ENCODE measurements at regions not wholly inside any gene's neighbourhood (a gene's known extent, or its start where the extent isn't known, plus 50 kb on each side); places are given as distances from the start of the nearest gene placed in this dataset.
"Not testable (repeated sequence)": the region's sequence is repeated elsewhere in the genome, so short reads cannot be mapped to it uniquely, and the experiment has no call there.

- no peak for DNase-seq (ENCODE audit: low read depth in 4 of 4, low spot score in 3 of 4)
Measured at GRCh38 chr13:38012096-38012495, 142.5 kb upstream of the TRPC4 start.

DNA sequence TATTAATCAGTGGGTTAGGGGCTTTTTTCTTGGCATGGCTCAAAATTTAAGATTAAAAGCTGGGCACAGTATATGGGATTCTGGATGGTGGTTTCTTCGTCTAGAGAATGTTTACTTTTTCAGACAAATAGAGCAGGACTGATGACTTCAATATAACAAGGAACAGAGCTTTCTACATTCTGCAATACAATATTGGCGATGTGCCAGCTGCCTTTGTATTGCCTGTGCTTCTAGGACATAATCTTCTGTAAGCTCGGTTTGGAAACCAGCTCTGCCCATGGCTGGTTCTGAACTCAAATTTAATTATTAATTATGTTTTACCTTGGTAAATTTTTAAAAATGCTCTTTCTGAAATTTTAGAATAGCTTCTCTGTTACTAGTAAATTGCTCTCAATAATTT lies 139.1 kb upstream of the TRPC4 start:
- DNase-seq (ENCODE audit: low read depth in 4 of 4, low spot score in 3 of 4): no peak

DNA sequence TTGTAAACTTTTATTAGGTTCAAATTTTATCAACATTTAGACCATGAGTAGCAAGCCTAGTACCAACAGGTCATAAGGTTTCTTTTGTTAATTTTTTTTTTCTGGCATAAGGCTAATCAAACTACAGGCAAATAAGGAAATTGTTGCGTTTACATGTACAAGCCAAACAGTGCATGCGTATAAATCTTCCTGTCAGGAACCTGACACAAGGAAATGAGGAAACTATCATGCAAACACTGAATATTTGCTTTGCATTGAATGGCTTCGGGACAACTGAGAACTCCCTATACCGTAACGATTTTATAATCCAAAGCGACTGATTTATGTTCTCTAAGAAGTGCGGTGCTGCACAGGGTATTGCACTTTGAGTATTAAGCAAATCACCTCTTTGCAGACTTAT lies 133.0 kb upstream of the TRPC4 start:
- DNase-seq (ENCODE audit: low read depth in 4 of 4, low spot score in 3 of 4): peak in 2 of 4 donors; percentile 16 to 25

GRCh38 chr13:37997641-37998040 lies 128.1 kb upstream of the TRPC4 start:
- no peak for DNase-seq (ENCODE audit: low read depth in 4 of 4, low spot score in 3 of 4)

DNA sequence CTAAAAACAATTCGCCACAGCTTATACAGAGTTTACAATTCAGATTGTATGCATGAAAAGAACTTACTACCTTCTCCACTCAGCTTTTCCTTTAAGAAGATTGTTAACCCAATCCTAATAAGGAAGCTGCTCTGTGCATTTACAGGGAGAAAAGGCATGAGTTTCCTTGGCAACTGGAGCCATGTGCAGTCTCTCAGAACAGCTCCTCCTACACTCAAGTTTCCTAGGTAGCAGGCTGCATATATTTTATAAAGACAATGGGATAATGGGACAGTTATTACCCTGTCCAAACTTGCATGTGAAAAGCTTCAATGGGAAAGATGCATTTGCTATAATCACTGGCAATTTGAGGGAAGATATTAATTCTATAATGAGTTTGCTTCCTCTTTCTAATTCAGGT lies 125.5 kb upstream of the TRPC4 start:
- peak in 2 of 4 donors; percentile 38 to 41 for DNase-seq (ENCODE audit: low read depth in 4 of 4, low spot score in 3 of 4)

GRCh38 chr13:37986811-37987210 lies 117.2 kb upstream of the TRPC4 start:
- no peak for DNase-seq (ENCODE audit: low read depth in 4 of 4, low spot score in 3 of 4)

DNA sequence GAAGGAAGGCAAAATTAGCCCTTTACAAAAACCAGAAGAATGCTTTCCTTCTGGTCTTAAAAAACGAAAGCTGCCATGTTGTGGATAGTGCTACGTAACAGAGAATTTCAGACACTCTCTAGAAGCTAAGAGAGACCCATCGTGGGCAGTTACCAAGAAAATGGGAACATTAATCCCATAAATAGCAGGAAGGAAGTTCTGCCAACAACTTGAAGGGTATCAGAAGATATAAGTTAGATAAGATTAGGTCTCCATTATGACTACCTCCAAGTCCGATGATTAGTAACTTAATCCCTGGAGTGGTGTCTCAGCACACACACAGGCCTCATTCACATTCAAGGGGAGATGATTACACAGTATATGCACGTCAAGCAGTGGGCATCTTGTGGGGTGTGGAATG lies 115.7 kb upstream of the TRPC4 start:
- DNase-seq (ENCODE audit: low read depth in 4 of 4, low spot score in 3 of 4): no peak

DNA sequence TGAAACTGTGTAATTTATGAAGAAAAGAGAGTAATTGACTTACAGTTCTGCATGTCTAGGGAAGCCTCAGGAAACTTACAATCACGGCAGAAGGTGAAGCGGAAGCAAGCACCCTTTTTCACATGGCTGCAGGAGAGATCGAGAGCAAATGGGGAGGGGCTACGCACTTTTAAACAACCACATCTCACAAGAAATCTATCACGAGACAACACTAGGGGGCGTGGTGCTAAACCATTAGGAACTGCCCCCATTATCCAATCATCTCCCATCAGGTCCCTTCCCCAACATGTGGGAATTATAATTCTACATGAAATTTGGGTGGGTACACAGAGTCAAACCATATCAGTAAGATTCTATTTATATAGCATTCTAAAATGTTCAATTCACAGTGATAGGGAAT lies 114.8 kb upstream of the TRPC4 start:
- DNase-seq (ENCODE audit: low read depth in 4 of 4, low spot score in 3 of 4): no peak

DNA sequence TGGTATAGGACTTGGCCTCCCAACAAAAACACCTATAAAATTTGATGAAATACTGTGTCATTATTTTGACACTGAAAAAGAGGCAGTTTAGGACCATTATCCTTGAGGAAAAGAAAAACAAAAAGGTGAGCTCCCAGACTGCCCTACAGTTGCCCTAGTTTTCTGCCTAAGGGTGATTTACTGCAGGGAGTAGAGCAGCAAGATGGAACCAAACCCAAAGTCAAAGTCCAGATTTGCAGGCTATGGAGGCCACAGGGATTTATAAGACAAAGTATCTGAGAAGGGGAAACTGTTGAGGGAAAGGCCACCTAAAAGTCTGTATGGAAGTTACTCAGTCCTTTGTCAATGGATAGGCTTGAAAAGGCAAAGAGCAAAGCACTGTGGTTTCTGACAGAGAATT lies 112.4 kb upstream of the TRPC4 start:
- DNase-seq (ENCODE audit: low read depth in 4 of 4, low spot score in 3 of 4): no peak

GRCh38 chr13:37978680-37979079 lies 109.1 kb upstream of the TRPC4 start:
- DNase-seq (ENCODE audit: low read depth in 4 of 4, low spot score in 3 of 4): no peak

DNA sequence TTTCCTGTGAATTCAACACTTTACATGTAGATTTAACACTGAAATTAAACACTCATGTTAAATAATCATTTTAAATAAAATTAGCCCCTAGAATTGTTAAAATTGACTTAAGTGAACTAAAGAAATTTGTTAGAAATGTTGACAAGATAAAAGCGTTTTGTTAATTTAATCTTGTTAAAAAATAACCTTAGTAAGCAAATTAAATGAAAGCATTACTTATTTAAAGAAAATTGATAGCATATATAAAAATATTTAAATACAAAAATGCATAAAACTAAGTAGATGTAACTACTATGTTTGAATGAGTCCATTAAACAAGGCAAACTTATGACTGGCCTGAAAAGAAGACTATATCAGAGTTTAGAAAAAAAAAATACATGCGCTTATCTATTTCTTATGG lies 99.0 kb upstream of the TRPC4 start:
- DNase-seq (ENCODE audit: low read depth in 4 of 4, low spot score in 3 of 4): no peak

DNA sequence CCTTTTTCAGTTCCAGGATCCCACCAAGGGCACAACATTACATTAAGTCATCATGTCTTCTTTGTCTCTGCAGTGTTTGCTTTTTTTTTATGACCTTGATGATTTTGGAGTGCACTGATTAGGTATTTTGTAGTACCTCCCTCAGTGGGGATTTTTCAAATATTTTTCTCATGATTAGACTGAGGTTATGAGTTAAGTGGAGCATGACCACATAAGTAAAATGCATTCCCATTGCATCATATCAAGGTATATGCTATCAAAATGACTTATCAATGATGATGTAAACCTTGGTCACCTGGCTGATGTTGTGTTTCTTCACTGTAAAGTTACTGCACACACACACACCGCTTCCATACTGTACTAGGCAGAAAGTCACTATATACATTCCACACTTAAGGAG lies 96.7 kb upstream of the TRPC4 start:
- DNase-seq (ENCODE audit: low read depth in 4 of 4, low spot score in 3 of 4): no peak

- DNase-seq (ENCODE audit: low read depth in 4 of 4, low spot score in 3 of 4): no peak
Measured at GRCh38 chr13:37960427-37960826, 90.9 kb upstream of the TRPC4 start.

GRCh38 chr13:37959284-37959683 lies 89.7 kb upstream of the TRPC4 start:
- DNase-seq (ENCODE audit: low read depth in 4 of 4, low spot score in 3 of 4): no peak

GRCh38 chr13:37956536-37956935 lies 87.0 kb upstream of the TRPC4 start:
- DNase-seq (ENCODE audit: low read depth in 4 of 4, low spot score in 3 of 4): no peak

DNA sequence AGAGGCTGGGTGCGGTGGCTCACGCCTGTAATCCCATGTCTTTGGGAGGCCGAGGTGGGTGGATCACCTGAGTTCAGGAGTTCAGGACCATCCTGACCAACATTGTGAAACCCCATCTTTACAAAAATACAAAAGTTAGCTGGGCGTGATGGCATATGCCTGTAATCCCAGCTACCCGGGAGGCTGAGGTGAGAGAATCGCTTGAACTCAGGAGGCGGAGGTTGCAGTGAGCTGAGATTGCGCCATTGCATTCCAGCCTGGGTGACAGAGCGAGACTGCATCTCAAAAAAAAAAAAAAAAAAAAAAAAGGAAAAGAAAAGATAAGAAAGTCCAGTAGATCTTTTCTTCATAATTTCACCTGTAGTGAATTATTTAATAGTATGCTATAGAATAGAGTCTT lies 85.0 kb upstream of the TRPC4 start:
- not testable (repeated sequence) for DNase-seq (ENCODE audit: low read depth in 4 of 4, low spot score in 3 of 4)

DNA sequence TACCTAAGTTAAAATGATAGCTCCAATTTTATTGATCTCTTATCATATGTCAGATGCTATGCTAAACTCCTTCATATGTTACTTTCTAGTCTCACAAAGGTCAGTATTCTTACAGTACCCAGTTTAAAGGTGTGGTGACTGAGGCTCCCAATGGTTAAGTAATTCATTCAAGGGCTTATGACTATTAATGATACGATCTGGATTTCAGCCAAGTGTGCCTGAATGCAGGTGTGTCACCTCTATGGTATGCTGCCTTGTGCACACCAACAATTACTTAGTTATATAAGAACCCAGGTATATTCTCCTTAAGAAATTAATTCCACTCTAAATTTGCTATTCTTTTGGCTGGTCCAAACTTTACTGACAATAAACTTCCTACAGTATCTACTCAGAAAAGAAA lies 84.6 kb upstream of the TRPC4 start:
- DNase-seq (ENCODE audit: low read depth in 4 of 4, low spot score in 3 of 4): no peak

- no peak for DNase-seq (ENCODE audit: low read depth in 4 of 4, low spot score in 3 of 4)
Measured at GRCh38 chr13:37953696-37954095, 84.1 kb upstream of the TRPC4 start.

- DNase-seq (ENCODE audit: low read depth in 4 of 4, low spot score in 3 of 4): no peak
Measured at GRCh38 chr13:37950016-37950415, 80.4 kb upstream of the TRPC4 start.

DNA sequence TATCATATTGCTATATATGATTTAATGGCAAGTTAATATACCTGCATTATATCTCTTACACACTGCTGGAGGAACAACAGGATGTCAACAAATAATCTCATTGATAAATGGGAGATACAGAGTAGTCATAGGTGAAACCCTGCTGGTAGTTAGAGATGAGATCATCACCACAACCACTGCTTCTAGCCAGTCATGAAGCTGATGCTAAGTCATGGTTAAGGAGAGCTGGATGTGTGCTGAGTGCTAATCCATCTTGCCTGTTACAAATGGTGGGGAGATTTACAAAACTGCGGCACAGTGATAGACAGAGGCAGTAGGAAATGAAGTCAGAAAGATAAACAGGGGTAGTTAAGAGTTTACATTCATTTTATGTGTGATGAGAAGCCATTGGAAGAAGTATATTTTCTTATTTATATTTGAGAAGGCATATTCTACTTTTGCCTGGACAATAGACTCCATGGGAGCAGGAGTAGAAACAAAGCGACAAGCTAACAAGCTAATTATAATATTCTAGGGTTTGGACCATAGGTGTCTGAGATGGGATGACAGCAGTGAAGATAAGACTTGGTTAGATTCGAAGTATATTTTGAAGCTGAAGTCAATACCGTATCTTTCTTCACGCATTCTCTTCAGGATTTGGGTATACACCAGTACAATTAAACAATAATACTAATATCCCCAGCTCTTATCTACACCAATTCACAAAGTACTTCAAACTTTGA lies 78.0 kb upstream of the TRPC4 start:
- no peak for DNase-seq (ENCODE audit: low read depth in 4 of 4, low spot score in 3 of 4)

DNA sequence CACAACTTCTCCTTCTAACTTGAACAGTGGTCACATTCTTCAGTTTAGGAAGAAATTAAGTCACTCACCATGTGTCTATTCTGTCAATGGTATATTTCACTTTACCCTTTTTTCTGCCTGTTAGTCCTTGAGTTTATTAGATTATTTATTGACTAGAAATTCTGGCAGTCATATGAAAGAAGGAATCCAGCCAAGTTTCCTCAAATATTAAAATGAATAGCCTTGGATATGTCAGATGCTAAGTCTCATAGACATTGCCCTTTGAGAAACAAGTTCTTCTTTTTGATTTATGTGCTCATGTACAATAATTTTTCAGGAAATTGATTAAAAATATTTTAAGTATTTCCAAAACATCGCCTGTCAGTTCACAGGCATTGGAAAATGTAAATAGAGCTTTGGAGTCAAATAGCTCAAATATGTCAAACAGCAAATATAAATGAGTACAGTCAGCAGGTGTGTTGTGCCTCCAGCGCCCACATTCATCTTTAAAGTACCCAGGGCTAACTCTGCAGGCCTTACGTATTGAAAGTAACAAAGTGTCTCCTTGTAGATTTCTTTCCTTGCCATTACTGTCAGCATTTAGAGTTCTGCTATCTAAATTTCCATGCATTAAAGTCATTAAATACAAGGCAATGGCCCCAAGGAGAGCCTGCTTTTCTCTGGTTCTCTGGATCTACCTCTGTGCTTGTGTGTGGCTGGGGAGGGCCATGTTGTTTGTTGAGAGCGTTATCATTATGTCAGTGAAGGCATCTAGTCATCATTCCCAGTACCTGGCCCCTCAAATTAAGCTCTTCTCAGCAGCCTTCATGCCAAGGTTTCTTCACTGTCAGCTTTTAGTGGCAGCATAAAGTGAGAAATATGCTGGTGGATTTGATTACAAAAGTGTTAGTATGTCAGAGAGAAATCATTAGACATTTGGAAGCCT lies 76.3 kb upstream of the TRPC4 start:
- DNase-seq (ENCODE audit: low read depth in 4 of 4, low spot score in 3 of 4): no peak

DNA sequence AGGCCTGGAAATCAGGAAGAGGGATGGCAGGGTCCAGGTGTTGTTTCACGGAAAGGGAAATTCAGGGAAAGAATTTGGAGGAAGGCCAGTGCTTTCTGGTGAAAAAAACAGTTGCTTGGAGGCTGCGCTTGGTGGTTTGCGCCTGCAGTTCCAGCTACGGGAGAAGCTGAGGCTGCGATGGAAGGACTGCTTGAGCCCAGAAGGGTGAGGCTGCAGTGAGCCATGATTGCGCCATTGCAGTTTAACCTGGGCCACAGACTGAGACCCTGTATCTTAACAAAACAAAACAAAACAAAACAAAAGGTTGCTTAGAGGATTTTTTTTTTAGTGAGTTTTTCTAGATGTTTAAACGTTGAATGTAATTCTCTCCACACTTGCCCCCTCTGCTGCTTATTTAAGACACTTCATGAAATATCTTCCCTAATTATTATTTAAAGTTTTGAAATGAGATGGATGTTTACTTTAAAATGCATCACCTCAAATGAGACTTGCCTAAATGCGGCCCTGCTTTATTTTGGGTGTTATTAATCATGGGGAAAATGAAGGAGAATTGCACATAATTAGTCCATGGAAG lies 75.4 kb upstream of the TRPC4 start:
- no peak for DNase-seq (ENCODE audit: low read depth in 4 of 4, low spot score in 3 of 4)

Measured in right renal pelvis (tissue), 4 donors.